Testis (tissue), 2 donors: ENCODE measurements at regions not wholly inside any gene's neighbourhood (a gene's known extent, or its start where the extent isn't known, plus 50 kb on each side); places are given as distances from the start of the nearest gene placed in this dataset.

Experiments used
- DNase-seq: peaks from one replicate; pipeline ENCODE4 v3.0.0-alpha.2; 2019
- H3K27ac ChIP-seq, 2 donors: fragments of 200-600 bp; sonication (generic); one replicate each; pipeline ENCODE4 v1.5.1; 2019
- H3K27me3 ChIP-seq: fragments of 200-600 bp; sonication (generic); one replicate; pipeline ENCODE4 v1.5.1; 2019
- H3K36me3 ChIP-seq: fragments of 200-600 bp; sonication (generic); one replicate; pipeline ENCODE4 v1.5.1; 2017; ENCODE audit warnings: low read depth; ENCODE audit errors: missing control alignments
- H3K4me1 ChIP-seq: fragments of 200-600 bp; sonication (generic); one replicate; pipeline ENCODE4 v1.5.1; 2019
- H3K4me3 ChIP-seq, 2 donors: fragments of 200-600 bp; sonication (generic); one replicate each; pipeline ENCODE4 v1.5.1; 2017 to 2019
- H3K9me3 ChIP-seq: fragments of 200-600 bp; sonication (generic); one replicate; pipeline ENCODE4 v1.5.1; 2017
- POLR2A ChIP-seq: fragments of 450-650 bp; IDR thresholded peaks from one replicate; pipeline ENCODE4 v1.6.1; 2017; ENCODE audit warnings: antibody characterized with exemption, mild to moderate bottlenecking, moderate library complexity
- WGBS, 2 donors: methylation state at CpG; one replicate each; pipeline ENCODE4 v1.1.5; 2018; 5-methylcytosine and 5-hydroxymethylcytosine counted together
- intact Hi-C: fragments of 100-400 bp; cut with DNase I; formaldehyde crosslinking; loops from one replicate; pipeline ENCODE4 v1.15.1; 2023; ENCODE audit warnings: low total_unique reads
- TF ChIP-seq, protein P1 (sequence below), 3 experiments: fragments of 450-650 bp in 2 of 3; fragments of 200-600 bp in 1 of 3; sonication (generic) in 1 of 3; IDR thresholded peaks; one replicate each; pipeline ENCODE4 v1.5.1; 2016 to 2019; ENCODE audit warnings: antibody characterized with exemption in 3 of 3, mild to moderate bottlenecking in 2 of 3, moderate library complexity in 1 of 3

DNA sequence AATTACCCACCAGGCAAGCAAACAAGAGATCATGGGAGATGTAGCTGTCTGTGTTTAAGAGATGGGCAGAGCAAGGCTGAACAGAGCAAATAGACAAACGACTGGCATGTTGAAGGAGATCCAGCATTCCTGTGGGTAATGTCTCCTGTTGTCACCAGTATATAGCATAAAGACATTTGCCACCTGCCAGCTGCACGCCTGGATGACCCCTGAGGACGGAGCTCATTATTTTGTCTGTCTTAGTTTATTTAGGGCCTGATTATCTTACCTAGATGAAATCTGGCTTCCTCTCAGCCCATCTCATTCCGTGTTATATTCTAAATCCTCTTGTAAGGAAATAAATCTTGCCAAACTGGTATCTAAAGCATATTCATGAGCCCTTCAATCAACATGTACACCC is 510.3 kb upstream of the LINC00305 start:
- no peak overlapping the region for H3K27ac ChIP-seq
- no peaks in the 10 kb centered on the region for H3K9me3 ChIP-seq
- intact Hi-C loops, result no loop called here
- no peaks in the 10 kb centered on the region for H3K27me3 ChIP-seq
- no peaks in the 10 kb centered on the region for H3K36me3 ChIP-seq
- H3K4me1 ChIP-seq, result no peaks in the 10 kb centered on the region
- 67 to 78% methylated on average over 4 of the region's 4 CpGs for WGBS, 2 donors
- DNase-seq, result no peak
- TF ChIP-seq POLR2A, result no peak
- TF ChIP-seq, protein P1, sequence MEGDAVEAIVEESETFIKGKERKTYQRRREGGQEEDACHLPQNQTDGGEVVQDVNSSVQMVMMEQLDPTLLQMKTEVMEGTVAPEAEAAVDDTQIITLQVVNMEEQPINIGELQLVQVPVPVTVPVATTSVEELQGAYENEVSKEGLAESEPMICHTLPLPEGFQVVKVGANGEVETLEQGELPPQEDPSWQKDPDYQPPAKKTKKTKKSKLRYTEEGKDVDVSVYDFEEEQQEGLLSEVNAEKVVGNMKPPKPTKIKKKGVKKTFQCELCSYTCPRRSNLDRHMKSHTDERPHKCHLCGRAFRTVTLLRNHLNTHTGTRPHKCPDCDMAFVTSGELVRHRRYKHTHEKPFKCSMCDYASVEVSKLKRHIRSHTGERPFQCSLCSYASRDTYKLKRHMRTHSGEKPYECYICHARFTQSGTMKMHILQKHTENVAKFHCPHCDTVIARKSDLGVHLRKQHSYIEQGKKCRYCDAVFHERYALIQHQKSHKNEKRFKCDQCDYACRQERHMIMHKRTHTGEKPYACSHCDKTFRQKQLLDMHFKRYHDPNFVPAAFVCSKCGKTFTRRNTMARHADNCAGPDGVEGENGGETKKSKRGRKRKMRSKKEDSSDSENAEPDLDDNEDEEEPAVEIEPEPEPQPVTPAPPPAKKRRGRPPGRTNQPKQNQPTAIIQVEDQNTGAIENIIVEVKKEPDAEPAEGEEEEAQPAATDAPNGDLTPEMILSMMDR (IDR thresholded peaks at IDR 0.05), result no peak
- no peak overlapping the region for H3K4me3 ChIP-seq

DNA sequence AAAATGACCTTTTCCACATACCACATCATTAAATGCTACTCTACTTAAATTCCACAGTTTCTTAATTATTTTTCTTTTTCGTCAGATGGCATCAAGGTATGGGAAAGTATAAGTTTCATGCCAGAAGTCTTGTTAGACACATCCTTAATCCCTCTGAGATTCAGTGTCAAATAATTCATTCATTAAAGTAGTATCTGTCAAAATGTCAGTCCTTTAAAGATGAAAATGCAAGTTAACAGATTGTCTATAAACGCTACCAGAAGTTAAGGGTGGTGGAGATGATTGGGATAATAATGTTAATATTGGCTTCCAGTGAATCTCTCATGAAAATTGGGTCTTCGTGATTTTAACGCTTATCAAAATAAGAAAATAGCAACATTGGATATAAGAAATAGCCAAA is 504.2 kb upstream of the LINC00305 start:
- no peaks in the 10 kb centered on the region for H3K9me3 ChIP-seq
- no peaks in the 10 kb centered on the region for H3K27me3 ChIP-seq
- no peak overlapping the region for H3K27ac ChIP-seq
- TF ChIP-seq POLR2A, result no peak
- TF ChIP-seq, protein P1 (IDR thresholded peaks at IDR 0.05), result no peak
- no peak overlapping the region for H3K4me3 ChIP-seq
- H3K36me3 ChIP-seq, result no peaks in the 10 kb centered on the region
- no peak for DNase-seq
- intact Hi-C loops, result no loop called here
- H3K4me1 ChIP-seq, result no peaks in the 10 kb centered on the region
- 65 to 69% methylated on average over 4 of the region's 4 CpGs for WGBS, 2 donors

DNA sequence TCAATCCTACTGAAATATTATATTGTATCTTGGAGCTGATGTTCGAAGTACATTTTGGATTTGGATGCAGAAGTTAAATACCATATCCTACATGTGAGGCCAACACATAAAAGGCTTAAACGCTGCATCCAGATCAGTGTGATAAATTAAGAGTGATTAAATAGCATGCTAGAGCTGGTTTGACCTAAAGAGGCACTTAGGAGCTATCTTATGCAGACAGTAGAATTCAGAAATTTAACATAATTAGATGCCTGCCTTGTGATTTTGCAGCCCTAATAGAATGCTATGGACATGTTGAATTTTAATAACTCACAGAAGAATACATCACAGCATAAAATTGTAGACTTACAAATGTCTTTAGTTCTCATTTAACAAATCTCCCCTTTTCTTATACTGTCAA is 501.2 kb upstream of the LINC00305 start:
- no peak overlapping the region for H3K27ac ChIP-seq
- H3K4me1 ChIP-seq, result no peaks in the 10 kb centered on the region
- H3K9me3 ChIP-seq, result no peaks in the 10 kb centered on the region
- 48 to 59% methylated on average over 2 of the region's 2 CpGs for WGBS, 2 donors
- TF ChIP-seq POLR2A, result no peak
- TF ChIP-seq, protein P1 (IDR thresholded peaks at IDR 0.05), result no peak
- H3K4me3 ChIP-seq, result no peak overlapping the region
- intact Hi-C loops, result no loop called here
- no peaks in the 10 kb centered on the region for H3K36me3 ChIP-seq
- DNase-seq, result no peak
- no peaks in the 10 kb centered on the region for H3K27me3 ChIP-seq

DNA sequence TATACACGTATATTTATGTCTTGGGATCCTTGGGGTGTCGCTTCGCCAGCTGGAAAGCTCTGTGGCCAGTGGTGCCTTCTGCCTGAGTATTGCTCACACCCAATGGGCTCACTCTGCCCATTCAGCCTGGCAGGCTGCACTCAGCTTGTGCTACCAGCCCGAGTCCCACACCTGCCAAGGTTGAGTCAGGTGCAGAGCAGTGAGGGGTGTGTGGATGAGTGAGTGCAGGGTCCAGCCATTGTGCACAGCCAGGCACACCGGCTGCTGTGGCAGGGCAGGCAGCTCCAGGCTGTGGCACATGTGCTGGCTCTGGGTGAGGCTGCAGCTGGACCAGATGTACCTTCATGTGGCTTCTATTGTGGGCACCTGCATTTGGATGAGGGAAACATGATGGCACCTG is 496.9 kb upstream of the LINC00305 start:
- H3K4me3 ChIP-seq, result no peak overlapping the region
- H3K9me3 ChIP-seq, result no peaks in the 10 kb centered on the region
- H3K4me1 ChIP-seq, result no peaks in the 10 kb centered on the region
- H3K36me3 ChIP-seq, result no peaks in the 10 kb centered on the region
- no peak for DNase-seq
- H3K27ac ChIP-seq, result no peak overlapping the region
- TF ChIP-seq, protein P1 (IDR thresholded peaks at IDR 0.05), result no peak
- no peak for TF ChIP-seq POLR2A
- intact Hi-C loops, result no loop called here
- H3K27me3 ChIP-seq, result no peaks in the 10 kb centered on the region
- 92 to 96% methylated on average over 5 of the region's 5 CpGs for WGBS, 2 donors

DNA sequence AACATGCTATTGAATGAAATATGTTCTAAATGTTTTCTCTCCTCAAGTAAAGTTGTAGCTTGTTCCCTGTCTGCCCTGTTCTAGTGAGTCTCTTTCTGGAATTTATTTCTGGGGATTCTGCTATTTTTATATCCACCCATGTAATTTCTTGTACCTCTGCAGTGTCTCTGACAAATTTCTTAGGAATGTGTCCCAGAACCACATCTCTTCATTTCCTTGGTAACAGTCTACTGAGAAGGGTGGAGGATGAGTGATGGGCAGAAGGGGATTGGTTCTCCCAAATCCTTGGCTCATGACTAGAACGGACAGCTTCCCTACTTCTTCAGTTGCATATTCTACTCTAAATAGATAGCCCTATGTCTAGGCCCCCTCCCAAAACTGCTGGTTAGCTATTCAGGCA is 490.6 kb upstream of the LINC00305 start:
- Histone ChIP-seq H3K9me3 (no peaks in the 10 kb centered on the region), H3K4me1 (no peaks in the 10 kb centered on the region), H3K27me3 (no peaks in the 10 kb centered on the region), H3K27ac (no peak overlapping the region), H3K4me3 (no peak overlapping the region), H3K36me3 (no peaks in the 10 kb centered on the region)
- WGBS, 2 donors, result 83 to 88% methylated on average over 1 of the region's 1 CpG
- intact Hi-C loops, result no loop called here
- TF ChIP-seq POLR2A, result no peak
- TF ChIP-seq, protein P1 (IDR thresholded peaks at IDR 0.05), result no peak
- no peak for DNase-seq
